HepG2 (cell line): ENCODE measurements at regions not wholly inside any gene's neighbourhood (a gene's known extent, or its start where the extent isn't known, plus 50 kb on each side); places are given as distances from the start of the nearest gene placed in this dataset.

Source experiments
- ATAC-seq: fragments of 200-7000 bp; cut with Tn5 transposase; 3 replicates; pipeline ENCODE4 v1.9.1; 2020; ENCODE audit warnings: mild to moderate bottlenecking, moderate library complexity
- BruUV-seq: library from RNA; stranded (reverse); fragments of 400-500 nt; replicated peaks from 2 replicates; lab custom pipeline; 2021; lab: Mats Ljungman, UMichigan
- CTCF ChIA-PET: fragments of 300-600 bp; formaldehyde crosslinking; extraction: SDS; loops from one replicate; lab custom pipeline; 2021; ENCODE audit warnings: low total read pairs, inconsistent platforms, low intra/inter-chr PET ratio; lab: Yijun Ruan, JAX
- POLR2A ChIA-PET: fragments of 350-600 bp; sonication (Branson Sonifier 250); formaldehyde crosslinking; loops from one replicate; lab custom pipeline; 2020; ENCODE audit warnings: antibody characterized with exemption, inconsistent platforms; lab: Yijun Ruan, JAX
- DNase-seq: peaks from one replicate; pipeline ENCODE4 v3.0.0-alpha.2; 2015; ENCODE audit warnings: low spot score
- FAIRE-seq: peaks from 3 replicates; lab custom pipeline; 2011; peaks lifted over from hg19 to GRCh38; lab: Jason Lieb, UNC
- H2AFZ ChIP-seq: one replicate; pipeline ENCODE4 v1.6.1; 2011; ENCODE audit warnings: low read length, inconsistent platforms
- H3K27ac ChIP-seq: fragments of 300-600 bp; 3 replicates; pipeline ENCODE4 v1.8.0; 2011; ENCODE audit warnings: mixed run types, mild to moderate bottlenecking, mixed read lengths, low read length, inconsistent platforms; ENCODE audit not compliant: insufficient read depth; ENCODE audit errors: extremely low read length
- H3K27me3 ChIP-seq, 2 experiments: fragments of 200-600 bp in 1 of 2; 2 replicates in 1 of 2; 3 replicates in 1 of 2; pipeline versions ENCODE4 v1.6.0 to v1.8.0; 2011; ENCODE audit warnings: low read length in 2 of 2, mild to moderate bottlenecking in 2 of 2, moderate library complexity in 2 of 2, inconsistent platforms in 1 of 2; ENCODE audit not compliant: insufficient read depth in 2 of 2, control insufficient read depth in 1 of 2
- H3K36me3 ChIP-seq, 2 experiments: fragments of 200-600 bp in 1 of 2; replicated peaks in 1 of 2; 2 replicates in 1 of 2; 3 replicates in 1 of 2; pipeline versions ENCODE4 v1.5.1 to v1.8.0; 2011; ENCODE audit warnings: low read length in 2 of 2, inconsistent platforms in 1 of 2; ENCODE audit not compliant: insufficient read depth in 2 of 2, control insufficient read depth in 1 of 2
- H3K4me1 ChIP-seq: 2 replicates; pipeline ENCODE4 v1.5.1; 2012; ENCODE audit warnings: low read length, inconsistent platforms; ENCODE audit not compliant: insufficient read depth
- H3K4me2 ChIP-seq: 2 replicates; pipeline ENCODE4 v1.6.0; 2011; ENCODE audit warnings: low read depth, low read length, inconsistent platforms
- H3K4me3 ChIP-seq, 3 experiments: fragments of 200-600 bp in 1 of 3; sonication (generic), shearing (Covaris generic) in 1 of 3; replicated peaks in 1 of 3; 2 replicates each; pipeline ENCODE4 v1.5.1; 2011 to 2016; ENCODE audit warnings: low read length in 3 of 3, inconsistent platforms in 2 of 3, low read depth in 2 of 3, mild to moderate bottlenecking in 2 of 3, control low read depth in 1 of 3, mixed read lengths in 1 of 3; ENCODE audit not compliant: insufficient read depth in 1 of 3
- H3K79me2 ChIP-seq: one replicate; pipeline ENCODE4 v1.6.1; 2011; ENCODE audit warnings: low read length, inconsistent platforms; ENCODE audit not compliant: insufficient read depth
- H3K9ac ChIP-seq: 2 replicates; pipeline ENCODE4 v1.6.0; 2011; ENCODE audit warnings: mild to moderate bottlenecking, low read depth, low read length, inconsistent platforms; ENCODE audit not compliant: insufficient read depth
- H3K9me3 ChIP-seq: 2 replicates; pipeline ENCODE4 v1.5.1; 2012; ENCODE audit warnings: mild to moderate bottlenecking, low read length
- H4K20me1 ChIP-seq: 2 replicates; pipeline ENCODE4 v1.6.0; 2011; ENCODE audit warnings: inconsistent platforms, mild to moderate bottlenecking, low read length, moderate library complexity; ENCODE audit not compliant: insufficient read depth
- ARID3A ChIP-seq: IDR thresholded peaks from 2 replicates; pipeline ENCODE4 v1.6.1; 2012; ENCODE audit warnings: low read depth, low read length, improper control_type of control experiment
- CEBPG ChIP-seq: IDR thresholded peaks from 2 replicates; pipeline ENCODE4 v1.6.1; 2016
- FOXK1 ChIP-seq: sonication (generic); formaldehyde crosslinking; IDR thresholded peaks from 2 replicates; pipeline ENCODE4 v1.4.0; 2020; ENCODE audit warnings: low read depth, missing genetic modification reagents, borderline replicate concordance
- HNRNPK ChIP-seq: fragments of 200-400 bp; formaldehyde crosslinking; IDR thresholded peaks from 2 replicates; pipeline ENCODE4 v1.6.1; 2018; ENCODE audit warnings: low read length, low read depth, moderate library complexity, mild to moderate bottlenecking; ENCODE audit not compliant: poor library complexity, severe bottlenecking
- MAFF ChIP-seq: IDR thresholded peaks from 2 replicates; pipeline ENCODE4 v1.6.1; 2011; ENCODE audit warnings: low read depth, low read length, improper control_type of control experiment
- SOX6 ChIP-seq, 2 experiments: fragments of 450-650 bp in 1 of 2; sonication (generic) in 1 of 2; formaldehyde crosslinking in 1 of 2; IDR thresholded peaks; 2 replicates each; pipeline versions ENCODE4 v1.4.0 to v1.6.1; 2017 to 2020; ENCODE audit warnings: antibody characterized with exemption in 1 of 2, mild to moderate bottlenecking in 1 of 2, missing genetic modification reagents in 1 of 2
- SP4 ChIP-seq: sonication (generic); formaldehyde crosslinking; IDR thresholded peaks from 2 replicates; pipeline ENCODE4 v1.8.1; 2023; ENCODE audit warnings: mild to moderate bottlenecking, missing genetic modification reagents
- STAG1 ChIP-seq: sonication (generic); formaldehyde crosslinking; IDR thresholded peaks from 2 replicates; pipeline ENCODE4 v1.4.0; 2020; ENCODE audit warnings: missing genetic modification reagents
- THYN1 ChIP-seq: sonication (generic); formaldehyde crosslinking; IDR thresholded peaks from 2 replicates; pipeline ENCODE4 v1.8.1; 2023; ENCODE audit warnings: low read depth, mild to moderate bottlenecking, moderate library complexity, missing genetic modification reagents, borderline replicate concordance
- ZBTB33 ChIP-seq: sonication (generic); formaldehyde crosslinking; IDR thresholded peaks from 2 replicates; pipeline ENCODE4 v1.4.0; 2020; ENCODE audit warnings: missing genetic modification reagents
- ZNF275 ChIP-seq: sonication (generic); formaldehyde crosslinking; IDR thresholded peaks from 2 replicates; pipeline ENCODE4 v1.8.0; 2022; ENCODE audit warnings: missing genetic modification reagents, mild to moderate bottlenecking, inconsistent platforms, borderline replicate concordance
- ZNF350 ChIP-seq: sonication (generic); formaldehyde crosslinking; IDR thresholded peaks from 2 replicates; pipeline ENCODE4 v1.4.0; 2020; ENCODE audit warnings: mild to moderate bottlenecking, low read depth, missing genetic modification reagents, borderline replicate concordance
- ZNF629 ChIP-seq: sonication (generic); formaldehyde crosslinking; conservative IDR thresholded peaks from 2 replicates; pipeline ENCODE4 v1.5.0; 2020; ENCODE audit warnings: missing genetic modification reagents
- WGBS: methylation state at CpG from one replicate; pipeline ENCODE4 v1.1.6; 2017; ENCODE audit warnings: low lambda C conversion rate; 5-methylcytosine and 5-hydroxymethylcytosine counted together
- in situ Hi-C: cut with HindIII; loops from 2 replicates; pipeline ENCODE4 v1.10.0; 2017; ENCODE audit warnings: low pct_unique_long_range_greater_than_20kb; ENCODE audit not compliant: extremely low pct_ligation_motif_present
- intact Hi-C: fragments of 100-400 bp; cut with micrococcal nuclease; formaldehyde crosslinking; loops from one replicate; pipeline ENCODE4 v1.10.0; 2022; ENCODE audit not compliant: unreplicated experiment
- TF ChIP-seq, protein P1 (sequence below): sonication (generic); formaldehyde crosslinking; IDR thresholded peaks from 2 replicates; pipeline ENCODE4 v1.4.0; 2020; ENCODE audit warnings: missing genetic modification reagents, borderline replicate concordance

DNA sequence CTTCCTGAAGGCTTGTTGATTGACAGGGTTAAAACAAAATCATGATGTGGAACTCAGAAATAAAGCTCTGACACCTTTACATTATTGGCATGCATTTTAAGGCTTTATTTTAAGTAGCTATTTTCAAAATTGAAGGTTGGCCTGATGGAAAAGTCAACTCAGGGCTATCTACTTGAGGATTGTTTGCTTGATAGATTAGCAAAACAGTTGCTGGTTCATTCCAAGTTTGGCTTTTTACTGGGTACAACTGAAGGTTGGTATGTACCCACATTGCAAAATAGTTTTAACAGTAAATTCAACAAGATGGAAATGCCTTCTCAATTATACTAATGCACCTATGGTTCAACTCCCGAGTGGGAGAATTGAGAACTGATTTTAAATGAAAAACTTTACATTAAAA lies 161.8 kb upstream of the ELL2 start (continued):
- TF ChIP-seq, protein P1, sequence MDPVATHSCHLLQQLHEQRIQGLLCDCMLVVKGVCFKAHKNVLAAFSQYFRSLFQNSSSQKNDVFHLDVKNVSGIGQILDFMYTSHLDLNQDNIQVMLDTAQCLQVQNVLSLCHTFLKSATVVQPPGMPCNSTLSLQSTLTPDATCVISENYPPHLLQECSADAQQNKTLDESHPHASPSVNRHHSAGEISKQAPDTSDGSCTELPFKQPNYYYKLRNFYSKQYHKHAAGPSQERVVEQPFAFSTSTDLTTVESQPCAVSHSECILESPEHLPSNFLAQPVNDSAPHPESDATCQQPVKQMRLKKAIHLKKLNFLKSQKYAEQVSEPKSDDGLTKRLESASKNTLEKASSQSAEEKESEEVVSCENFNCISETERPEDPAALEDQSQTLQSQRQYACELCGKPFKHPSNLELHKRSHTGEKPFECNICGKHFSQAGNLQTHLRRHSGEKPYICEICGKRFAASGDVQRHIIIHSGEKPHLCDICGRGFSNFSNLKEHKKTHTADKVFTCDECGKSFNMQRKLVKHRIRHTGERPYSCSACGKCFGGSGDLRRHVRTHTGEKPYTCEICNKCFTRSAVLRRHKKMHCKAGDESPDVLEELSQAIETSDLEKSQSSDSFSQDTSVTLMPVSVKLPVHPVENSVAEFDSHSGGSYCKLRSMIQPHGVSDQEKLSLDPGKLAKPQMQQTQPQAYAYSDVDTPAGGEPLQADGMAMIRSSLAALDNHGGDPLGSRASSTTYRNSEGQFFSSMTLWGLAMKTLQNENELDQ = no peak
- TF ChIP-seq CEBPG = peak; percentile 63

DNA sequence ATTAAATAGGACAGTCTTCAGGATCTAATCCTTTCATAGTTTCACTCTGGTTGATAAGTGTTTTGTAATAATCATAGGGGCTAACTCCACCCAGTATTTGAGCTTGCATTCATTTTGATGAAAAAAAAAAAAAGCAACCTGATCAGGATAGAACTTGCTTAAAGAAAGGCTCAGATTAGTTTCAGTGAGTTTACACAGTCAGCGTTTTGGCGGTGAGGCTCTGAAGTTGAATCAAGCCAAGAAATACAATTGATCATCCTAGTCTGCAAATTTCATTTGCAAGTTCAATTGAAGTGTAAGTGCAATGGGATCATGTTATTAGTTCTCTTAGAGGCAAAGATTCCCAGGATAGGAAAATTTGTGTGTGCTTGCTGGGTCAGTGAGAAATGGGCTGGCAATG lies 159.7 kb upstream of the ELL2 start:
- ATAC-seq = no peak
- peak overlapping the region; percentile 7 for H3K27ac ChIP-seq
- CTCF ChIA-PET = no interaction called here
- no peaks in the 10 kb centered on the region for H4K20me1 ChIP-seq
- no peak overlapping the region for H3K4me3 ChIP-seq
- BruUV-seq = no TSS peak
- peaks cover 99% of the 10 kb centered on the region for H3K4me1 ChIP-seq
- H3K9me3 ChIP-seq = no peaks in the 10 kb centered on the region
- DNase-seq = no peak
- H3K9ac ChIP-seq = no peak overlapping the region
- no peak overlapping the region for H2AFZ ChIP-seq
- FAIRE-seq = no peak
- intact Hi-C loops = no loop called here
- no peak overlapping the region for H3K4me2 ChIP-seq
- WGBS = 89% methylated on average over 2 of the region's 2 CpGs
- POLR2A ChIA-PET = no interaction called here
- no peaks in the 10 kb centered on the region for H3K36me3 ChIP-seq
- in situ Hi-C loops = no loop called here
- H3K79me2 ChIP-seq = peaks cover 3% of the 10 kb centered on the region
- no peaks in the 10 kb centered on the region for H3K27me3 ChIP-seq
- TF ChIP-seq FOXK1 (CRISPR knock-in tag) (no peak), ZNF629 (CRISPR knock-in tag) (no peak; the same call in 1 of the 2 replicates), HNRNPK (no peak), MAFF (peak; percentile 55), SOX6 (IDR thresholded peaks at IDR 0.05) (no peak), SOX6 (CRISPR knock-in tag; IDR thresholded peaks at IDR 0.05) (0 out of 2 replicates have a peak, but pooled peaks have one; percentile 8), ZNF350 (CRISPR knock-in tag) (no peak), ZNF275 (CRISPR knock-in tag) (no peak), ZBTB33 (CRISPR knock-in tag) (no peak), THYN1 (CRISPR knock-in tag) (no peak), SP4 (no peak), ARID3A (no peak), STAG1 (no peak)
